ENCODE measurements at regions not wholly inside any gene's neighbourhood (a gene's known extent, or its start where the extent isn't known, plus 50 kb on each side); places are given as distances from the start of the nearest gene placed in this dataset.

- WGBS, 2 experiments (ENCODE audit: insufficient coverage in 1 of 2, insufficient read length in 1 of 2): 93 to 94% methylated on average over 2 of the region's 2 CpGs
- no peak overlapping the region for H3K27ac Mint-ChIP-seq
- no peaks in the 10 kb centered on the region for H3K36me3 Mint-ChIP-seq (ENCODE audit: low read depth)
- TF ChIP-seq, protein P1, sequence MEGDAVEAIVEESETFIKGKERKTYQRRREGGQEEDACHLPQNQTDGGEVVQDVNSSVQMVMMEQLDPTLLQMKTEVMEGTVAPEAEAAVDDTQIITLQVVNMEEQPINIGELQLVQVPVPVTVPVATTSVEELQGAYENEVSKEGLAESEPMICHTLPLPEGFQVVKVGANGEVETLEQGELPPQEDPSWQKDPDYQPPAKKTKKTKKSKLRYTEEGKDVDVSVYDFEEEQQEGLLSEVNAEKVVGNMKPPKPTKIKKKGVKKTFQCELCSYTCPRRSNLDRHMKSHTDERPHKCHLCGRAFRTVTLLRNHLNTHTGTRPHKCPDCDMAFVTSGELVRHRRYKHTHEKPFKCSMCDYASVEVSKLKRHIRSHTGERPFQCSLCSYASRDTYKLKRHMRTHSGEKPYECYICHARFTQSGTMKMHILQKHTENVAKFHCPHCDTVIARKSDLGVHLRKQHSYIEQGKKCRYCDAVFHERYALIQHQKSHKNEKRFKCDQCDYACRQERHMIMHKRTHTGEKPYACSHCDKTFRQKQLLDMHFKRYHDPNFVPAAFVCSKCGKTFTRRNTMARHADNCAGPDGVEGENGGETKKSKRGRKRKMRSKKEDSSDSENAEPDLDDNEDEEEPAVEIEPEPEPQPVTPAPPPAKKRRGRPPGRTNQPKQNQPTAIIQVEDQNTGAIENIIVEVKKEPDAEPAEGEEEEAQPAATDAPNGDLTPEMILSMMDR (conservative IDR thresholded peaks at IDR 0.05): no peak
- Histone ChIP-seq H3K27ac (ENCODE audit: low read depth, low read length) (no peak overlapping the region), H3K4me3 (ENCODE audit: low read length) (no peak overlapping the region), H3K9ac (ENCODE audit: extremely low read depth, low read length, poor library complexity, severe bottlenecking) (no peak overlapping the region), H3K4me1 (ENCODE audit: control insufficient read depth, insufficient read depth, low read length) (no peaks in the 10 kb centered on the region), H3K27me3 (ENCODE audit: control insufficient read depth, insufficient read depth, low read length, poor library complexity, severe bottlenecking) (no peaks in the 10 kb centered on the region), H3K36me3 (ENCODE audit: control insufficient read depth, insufficient read depth, low read length) (no peaks in the 10 kb centered on the region), H3K9me3 (ENCODE audit: control insufficient read depth, low read length) (no peaks in the 10 kb centered on the region)
- no peaks in the 10 kb centered on the region for H3K4me1 Mint-ChIP-seq
- H3K27me3 Mint-ChIP-seq (ENCODE audit: insufficient read depth): peaks cover 2% of the 10 kb centered on the region
- no peak for DNase-seq
- H3K9me3 Mint-ChIP-seq: no peaks in the 10 kb centered on the region
- no peak overlapping the region for H3K4me3 Mint-ChIP-seq
Measured at GRCh38 chr11:116202922-116203321, 569.9 kb downstream of the BUD13 start.

GRCh38 chr11:116200564-116200963 lies 572.2 kb downstream of the BUD13 start:
- H3K4me1 Mint-ChIP-seq: no peaks in the 10 kb centered on the region
- no peaks in the 10 kb centered on the region for H3K36me3 Mint-ChIP-seq (ENCODE audit: low read depth)
- 97 to 100% methylated on average over 1 to 8 of the region's 8 CpGs for WGBS, 2 experiments (ENCODE audit: insufficient coverage in 1 of 2, insufficient read length in 1 of 2)
- TF ChIP-seq, protein P1 (conservative IDR thresholded peaks at IDR 0.05): no peak
- DNase-seq: no peak
- H3K4me3 Mint-ChIP-seq: no peak overlapping the region
- Histone ChIP-seq H3K27ac (ENCODE audit: low read depth, low read length) (no peak overlapping the region), H3K27me3 (ENCODE audit: control insufficient read depth, insufficient read depth, low read length, poor library complexity, severe bottlenecking) (peaks cover 7% of the 10 kb centered on the region), H3K36me3 (ENCODE audit: control insufficient read depth, insufficient read depth, low read length) (no peaks in the 10 kb centered on the region), H3K4me1 (ENCODE audit: control insufficient read depth, insufficient read depth, low read length) (no peaks in the 10 kb centered on the region), H3K9ac (ENCODE audit: extremely low read depth, low read length, poor library complexity, severe bottlenecking) (no peak overlapping the region), H3K9me3 (ENCODE audit: control insufficient read depth, low read length) (no peaks in the 10 kb centered on the region), H3K4me3 (ENCODE audit: low read length) (no peak overlapping the region)
- no peaks in the 10 kb centered on the region for H3K9me3 Mint-ChIP-seq
- H3K27ac Mint-ChIP-seq: no peak overlapping the region
- H3K27me3 Mint-ChIP-seq (ENCODE audit: insufficient read depth): peaks cover 2% of the 10 kb centered on the region

DNA sequence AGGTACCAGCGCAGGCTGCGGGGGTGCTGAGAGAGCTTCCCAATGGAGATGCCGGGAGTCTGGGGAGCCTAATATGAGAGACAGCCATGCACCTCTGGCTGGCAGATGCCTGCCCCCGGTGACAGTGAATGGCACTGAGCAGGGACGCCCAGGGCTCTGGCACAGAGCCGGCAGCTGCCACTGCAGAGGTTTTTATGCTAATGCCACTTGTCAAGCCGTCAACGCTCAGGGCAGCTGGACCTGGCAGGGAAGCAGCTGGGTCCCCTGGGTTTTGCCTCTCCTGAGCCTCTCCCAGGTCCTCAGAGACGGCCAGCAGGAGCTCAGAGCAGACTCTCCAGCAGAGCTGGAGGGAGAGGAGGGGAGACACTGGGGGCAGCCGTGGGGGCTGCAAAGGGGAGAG lies 573.6 kb downstream of the BUD13 start:
- DNase-seq: no peak
- no peaks in the 10 kb centered on the region for H3K36me3 ChIP-seq (ENCODE audit: control insufficient read depth, insufficient read depth, low read length)
- H3K4me1 ChIP-seq (ENCODE audit: control insufficient read depth, insufficient read depth, low read length): no peaks in the 10 kb centered on the region
- TF ChIP-seq, protein P1 (conservative IDR thresholded peaks at IDR 0.05): no peak
- WGBS, 2 experiments (ENCODE audit: insufficient coverage in 1 of 2, insufficient read length in 1 of 2): 68 to 83% methylated on average over 8 to 10 of the region's 10 CpGs
- Mint-ChIP-seq H3K27ac (no peak overlapping the region), H3K9me3 (no peaks in the 10 kb centered on the region), H3K4me3 (no peak overlapping the region), H3K36me3 (ENCODE audit: low read depth) (no peaks in the 10 kb centered on the region), H3K4me1 (peaks cover 3% of the 10 kb centered on the region), H3K27me3 (ENCODE audit: insufficient read depth) (peaks cover 8% of the 10 kb centered on the region)
- no peaks in the 10 kb centered on the region for H3K9me3 ChIP-seq (ENCODE audit: control insufficient read depth, low read length)
- H3K27ac ChIP-seq (ENCODE audit: low read depth, low read length): no peak overlapping the region
- no peak overlapping the region for H3K4me3 ChIP-seq (ENCODE audit: low read length)
- peaks cover 19% of the 10 kb centered on the region for H3K27me3 ChIP-seq (ENCODE audit: control insufficient read depth, insufficient read depth, low read length, poor library complexity, severe bottlenecking)
- H3K9ac ChIP-seq (ENCODE audit: extremely low read depth, low read length, poor library complexity, severe bottlenecking): no peak overlapping the region

Data from endodermal cell (in vitro differentiated cells).